ENCODE measurements at regions not wholly inside any gene's neighbourhood (a gene's known extent, or its start where the extent isn't known, plus 50 kb on each side); places are given as distances from the start of the nearest gene placed in this dataset.

DNA sequence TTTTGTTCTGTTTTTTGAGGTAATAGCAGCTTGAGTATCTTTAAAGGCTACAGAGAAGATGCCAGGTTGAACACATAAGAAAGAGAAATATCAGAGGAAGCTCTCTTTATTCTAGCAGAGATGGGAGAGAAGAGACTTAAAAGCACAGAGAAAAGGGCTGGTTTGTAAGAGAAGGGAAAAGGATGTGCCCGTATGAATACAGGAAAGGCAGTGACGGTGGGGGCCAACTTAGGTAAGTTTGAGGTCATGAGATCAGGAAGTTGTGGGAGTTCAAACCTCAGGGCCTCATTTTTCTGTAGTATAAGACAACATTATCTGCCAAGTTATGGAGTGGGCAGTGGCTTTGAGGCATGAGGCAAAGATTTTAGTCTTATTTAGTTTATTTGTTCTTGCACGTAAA, 121.3 kb upstream of the S100G start:
- TF ChIP-seq KAT7 (CRISPR knock-in tag; IDR thresholded peaks at IDR 0.05; ENCODE audit: borderline replicate concordance) (no peak), SP1 (CRISPR knock-in tag; IDR thresholded peaks at IDR 0.05) (no peak), ZNF324 (CRISPR knock-in tag; IDR thresholded peaks at IDR 0.05) (no peak), NFIC (IDR thresholded peaks at IDR 0.05) (no peak), FOSL1 (tag; conservative IDR thresholded peaks at IDR 0.05) (no peak)
- TF ChIP-seq, protein P1, sequence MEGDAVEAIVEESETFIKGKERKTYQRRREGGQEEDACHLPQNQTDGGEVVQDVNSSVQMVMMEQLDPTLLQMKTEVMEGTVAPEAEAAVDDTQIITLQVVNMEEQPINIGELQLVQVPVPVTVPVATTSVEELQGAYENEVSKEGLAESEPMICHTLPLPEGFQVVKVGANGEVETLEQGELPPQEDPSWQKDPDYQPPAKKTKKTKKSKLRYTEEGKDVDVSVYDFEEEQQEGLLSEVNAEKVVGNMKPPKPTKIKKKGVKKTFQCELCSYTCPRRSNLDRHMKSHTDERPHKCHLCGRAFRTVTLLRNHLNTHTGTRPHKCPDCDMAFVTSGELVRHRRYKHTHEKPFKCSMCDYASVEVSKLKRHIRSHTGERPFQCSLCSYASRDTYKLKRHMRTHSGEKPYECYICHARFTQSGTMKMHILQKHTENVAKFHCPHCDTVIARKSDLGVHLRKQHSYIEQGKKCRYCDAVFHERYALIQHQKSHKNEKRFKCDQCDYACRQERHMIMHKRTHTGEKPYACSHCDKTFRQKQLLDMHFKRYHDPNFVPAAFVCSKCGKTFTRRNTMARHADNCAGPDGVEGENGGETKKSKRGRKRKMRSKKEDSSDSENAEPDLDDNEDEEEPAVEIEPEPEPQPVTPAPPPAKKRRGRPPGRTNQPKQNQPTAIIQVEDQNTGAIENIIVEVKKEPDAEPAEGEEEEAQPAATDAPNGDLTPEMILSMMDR (IDR thresholded peaks at IDR 0.05 in 2 of 3, conservative IDR thresholded peaks at IDR 0.05 in 1 of 3; ENCODE audit: insufficient read depth in 2 of 3, low read depth in 1 of 3, low read length in 3 of 3) = no peak
- TF ChIP-seq, protein P2, sequence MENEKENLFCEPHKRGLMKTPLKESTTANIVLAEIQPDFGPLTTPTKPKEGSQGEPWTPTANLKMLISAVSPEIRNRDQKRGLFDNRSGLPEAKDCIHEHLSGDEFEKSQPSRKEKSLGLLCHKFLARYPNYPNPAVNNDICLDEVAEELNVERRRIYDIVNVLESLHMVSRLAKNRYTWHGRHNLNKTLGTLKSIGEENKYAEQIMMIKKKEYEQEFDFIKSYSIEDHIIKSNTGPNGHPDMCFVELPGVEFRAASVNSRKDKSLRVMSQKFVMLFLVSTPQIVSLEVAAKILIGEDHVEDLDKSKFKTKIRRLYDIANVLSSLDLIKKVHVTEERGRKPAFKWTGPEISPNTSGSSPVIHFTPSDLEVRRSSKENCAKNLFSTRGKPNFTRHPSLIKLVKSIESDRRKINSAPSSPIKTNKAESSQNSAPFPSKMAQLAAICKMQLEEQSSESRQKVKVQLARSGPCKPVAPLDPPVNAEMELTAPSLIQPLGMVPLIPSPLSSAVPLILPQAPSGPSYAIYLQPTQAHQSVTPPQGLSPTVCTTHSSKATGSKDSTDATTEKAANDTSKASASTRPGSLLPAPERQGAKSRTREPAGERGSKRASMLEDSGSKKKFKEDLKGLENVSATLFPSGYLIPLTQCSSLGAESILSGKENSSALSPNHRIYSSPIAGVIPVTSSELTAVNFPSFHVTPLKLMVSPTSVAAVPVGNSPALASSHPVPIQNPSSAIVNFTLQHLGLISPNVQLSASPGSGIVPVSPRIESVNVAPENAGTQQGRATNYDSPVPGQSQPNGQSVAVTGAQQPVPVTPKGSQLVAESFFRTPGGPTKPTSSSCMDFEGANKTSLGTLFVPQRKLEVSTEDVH (IDR thresholded peaks at IDR 0.05; ENCODE audit: low read depth, partially characterized antibody) = no peak
